SU-DHL-6 (cell line): ENCODE measurements at regions not wholly inside any gene's neighbourhood (a gene's known extent, or its start where the extent isn't known, plus 50 kb on each side); places are given as distances from the start of the nearest gene placed in this dataset.

ENCODE experiments used
- H2AFZ ChIP-seq: fragments of 200-600 bp; sonication (generic); 2 replicates; pipeline ENCODE4 v1.6.1; 2014; ENCODE audit warnings: low read depth, mild to moderate bottlenecking, moderate library complexity, mixed read lengths, antibody characterized with exemption, low read length; ENCODE audit not compliant: severe bottlenecking
- H3F3A ChIP-seq: fragments of 200-600 bp; shearing (Covaris generic); 2 replicates; pipeline ENCODE4 v1.6.0; 2016; ENCODE audit warnings: antibody characterized with exemption, mild to moderate bottlenecking; ENCODE audit not compliant: insufficient read depth
- H3K27ac ChIP-seq: fragments of 200-600 bp; sonication (generic); 2 replicates; pipeline ENCODE4 v1.5.1; 2016; ENCODE audit warnings: low read depth, mild to moderate bottlenecking, low read length, moderate library complexity, mixed read lengths
- H3K27me3 ChIP-seq: fragments of 200-600 bp; sonication (generic), shearing (Covaris generic); 2 replicates; pipeline ENCODE4 v1.6.0; 2014; ENCODE audit warnings: mild to moderate bottlenecking, low read length
- H3K36me3 ChIP-seq: fragments of 200-600 bp; sonication (generic); 2 replicates; pipeline ENCODE4 v1.6.1; 2014; ENCODE audit warnings: mild to moderate bottlenecking, low read length, mixed read lengths
- H3K4me2 ChIP-seq: fragments of 300-600, 200-600 bp; shearing (Covaris generic), sonication (generic); 2 replicates; pipeline ENCODE4 v1.6.0; 2014; ENCODE audit warnings: low read length, low read depth, mild to moderate bottlenecking; ENCODE audit not compliant: poor library complexity, severe bottlenecking
- H3K4me3 ChIP-seq: fragments of 200-600 bp; sonication (generic); 2 replicates; pipeline ENCODE4 v1.5.1; 2014; ENCODE audit warnings: antibody characterized with exemption, low read length, mild to moderate bottlenecking, mixed read lengths; ENCODE audit not compliant: insufficient read depth, poor library complexity, severe bottlenecking
- H3K79me2 ChIP-seq: fragments of 200-600 bp; sonication (generic); 2 replicates; pipeline ENCODE4 v1.6.1; 2014; ENCODE audit warnings: mild to moderate bottlenecking, low read length, moderate library complexity; ENCODE audit not compliant: insufficient read depth
- H3K9ac ChIP-seq: fragments of 200-600 bp; sonication (generic); 2 replicates; pipeline ENCODE4 v1.7.0; 2014; ENCODE audit warnings: mild to moderate bottlenecking, low read length
- H3K9me2 ChIP-seq: fragments of 200-600 bp; sonication (generic); replicated peaks from 2 replicates; pipeline ENCODE4 v1.6.1; 2014; ENCODE audit warnings: low read length; ENCODE audit not compliant: insufficient read depth
- H3K9me3 ChIP-seq: fragments of 200-600 bp; sonication (generic); 2 replicates; pipeline ENCODE4 v1.6.1; 2014; ENCODE audit warnings: low read length, mixed read lengths; ENCODE audit not compliant: insufficient read depth
- H4K20me1 ChIP-seq: fragments of 200-600 bp; sonication (generic); 2 replicates; pipeline ENCODE4 v1.6.1; 2014; ENCODE audit warnings: low read depth, mild to moderate bottlenecking, antibody characterized with exemption, low read length, moderate library complexity, mixed read lengths
- CTCF ChIP-seq: fragments of 200-600 bp; sonication (generic); IDR thresholded peaks from one replicate; pipeline ENCODE4 v1.5.1; 2017; ENCODE audit warnings: antibody characterized with exemption, mild to moderate bottlenecking, low read length, moderate library complexity; ENCODE audit not compliant: insufficient read depth, poor library complexity, severe bottlenecking
- EZH2phosphoT487 ChIP-seq: fragments of 200-600 bp; sonication (generic), shearing (Covaris generic); conservative IDR thresholded peaks from 2 replicates; pipeline ENCODE4 v1.6.1; 2018; ENCODE audit warnings: mild to moderate bottlenecking, antibody characterized with exemption, low read length, moderate library complexity, mixed read lengths

GRCh38 chr2:172208791-172209325 lies 106.2 kb upstream of the DLX2 start:
- TF ChIP-seq CTCF = no peak
- TF ChIP-seq EZH2phosphoT487 = no peak
- no peaks in the 10 kb centered on the region for H3K27me3 ChIP-seq
- no peaks in the 10 kb centered on the region for H3K9me3 ChIP-seq
- H3F3A ChIP-seq = no peaks in the 10 kb centered on the region
- H3K27ac ChIP-seq = no peak overlapping the region
- H3K4me3 ChIP-seq = no peak overlapping the region
- H2AFZ ChIP-seq = no peak overlapping the region
- H3K79me2 ChIP-seq = no peaks in the 10 kb centered on the region
- H3K9ac ChIP-seq = no peak overlapping the region
- no peaks in the 10 kb centered on the region for H4K20me1 ChIP-seq
- H3K9me2 ChIP-seq = no peaks in the 10 kb centered on the region
- H3K4me2 ChIP-seq = no peak overlapping the region
- no peaks in the 10 kb centered on the region for H3K36me3 ChIP-seq

GRCh38 chr2:172210599-172210998 lies 107.9 kb upstream of the DLX2 start:
- H4K20me1 ChIP-seq = no peaks in the 10 kb centered on the region
- H3K27ac ChIP-seq = no peak overlapping the region
- H3K79me2 ChIP-seq = no peaks in the 10 kb centered on the region
- H2AFZ ChIP-seq = no peak overlapping the region
- H3K9me2 ChIP-seq = no peaks in the 10 kb centered on the region
- H3K9ac ChIP-seq = no peak overlapping the region
- no peak for TF ChIP-seq EZH2phosphoT487
- TF ChIP-seq CTCF = no peak
- no peaks in the 10 kb centered on the region for H3K27me3 ChIP-seq
- no peaks in the 10 kb centered on the region for H3K9me3 ChIP-seq
- no peaks in the 10 kb centered on the region for H3K36me3 ChIP-seq
- no peak overlapping the region for H3K4me3 ChIP-seq
- no peaks in the 10 kb centered on the region for H3F3A ChIP-seq
- no peak overlapping the region for H3K4me2 ChIP-seq

- H2AFZ ChIP-seq = no peak overlapping the region
- no peaks in the 10 kb centered on the region for H4K20me1 ChIP-seq
- no peak for TF ChIP-seq CTCF
- H3K9me3 ChIP-seq = no peaks in the 10 kb centered on the region
- no peak overlapping the region for H3K4me2 ChIP-seq
- H3K9ac ChIP-seq = no peak overlapping the region
- no peak overlapping the region for H3K4me3 ChIP-seq
- no peaks in the 10 kb centered on the region for H3K27me3 ChIP-seq
- no peak overlapping the region for H3K27ac ChIP-seq
- no peaks in the 10 kb centered on the region for H3K36me3 ChIP-seq
- H3F3A ChIP-seq = no peaks in the 10 kb centered on the region
- no peaks in the 10 kb centered on the region for H3K79me2 ChIP-seq
- no peaks in the 10 kb centered on the region for H3K9me2 ChIP-seq
Measured at GRCh38 chr2:172211512-172211911, 108.8 kb upstream of the DLX2 start.
